Vagina (tissue), 2 donors: ENCODE measurements at regions not wholly inside any gene's neighbourhood (a gene's known extent, or its start where the extent isn't known, plus 50 kb on each side); places are given as distances from the start of the nearest gene placed in this dataset.

Experiments
- CTCF ChIP-seq, 3 experiments: fragments of 450-650 bp in 2 of 3; fragments of 200-600 bp in 1 of 3; sonication (generic) in 1 of 3; IDR thresholded peaks; one replicate each; pipeline ENCODE4 v1.5.1; 2017 to 2019; ENCODE audit warnings: antibody characterized with exemption in 3 of 3, mild to moderate bottlenecking in 2 of 3, moderate library complexity in 2 of 3
- POLR2A ChIP-seq, 2 donors: fragments of 450-650 bp; IDR thresholded peaks; one replicate each; pipeline ENCODE4 v1.6.1; 2017; ENCODE audit warnings: antibody characterized with exemption in 2 of 2, mild to moderate bottlenecking in 2 of 2, moderate library complexity in 2 of 2
- POLR2AphosphoS5 ChIP-seq, 2 donors: sonication (generic); formaldehyde crosslinking; IDR thresholded peaks; one replicate each; pipeline ENCODE4 v1.9.0; 2017; ENCODE audit warnings: antibody characterized with exemption in 2 of 2, mild to moderate bottlenecking in 2 of 2, low read depth in 1 of 2; ENCODE audit not compliant: insufficient read depth in 1 of 2

DNA sequence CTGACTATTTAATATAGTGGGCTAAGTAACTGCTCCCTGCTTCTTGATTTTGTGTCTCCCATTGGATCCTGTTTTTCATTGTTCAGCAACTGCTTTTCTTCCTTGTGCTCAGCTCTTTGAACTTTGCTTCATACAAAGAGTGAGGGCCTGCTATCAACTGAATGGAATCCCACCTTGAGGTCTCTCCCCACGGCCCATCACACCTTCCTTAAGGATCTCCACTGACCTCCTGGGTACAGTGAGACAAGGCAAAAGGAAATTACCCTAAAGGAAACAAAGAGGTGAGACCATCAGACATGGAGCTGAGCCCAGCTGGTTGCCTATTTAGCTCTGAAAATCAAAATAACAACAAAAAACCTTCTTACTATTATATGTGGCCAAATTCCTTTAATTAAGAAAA, 91.3 kb upstream of the RPL34 start:
- TF ChIP-seq CTCF (IDR thresholded peaks at IDR 0.05), result no peak
- TF ChIP-seq POLR2A (IDR thresholded peaks at IDR 0.05), result no peak
- no peak for TF ChIP-seq POLR2AphosphoS5 (IDR thresholded peaks at IDR 0.05; ENCODE audit: insufficient read depth in 1 of 2, low read depth in 1 of 2)
